Right kidney (tissue), 1 donor: ENCODE measurements at regions not wholly inside any gene's neighbourhood (a gene's known extent, or its start where the extent isn't known, plus 50 kb on each side); places are given as distances from the start of the nearest gene placed in this dataset.
A peak's percentile ranks its signal among the peaks of the same experiment; 100 is the strongest.

Source experiments
- DNase-seq: peaks from one replicate; pipeline ENCODE4 v3.0.0-alpha.2; 2016

DNA sequence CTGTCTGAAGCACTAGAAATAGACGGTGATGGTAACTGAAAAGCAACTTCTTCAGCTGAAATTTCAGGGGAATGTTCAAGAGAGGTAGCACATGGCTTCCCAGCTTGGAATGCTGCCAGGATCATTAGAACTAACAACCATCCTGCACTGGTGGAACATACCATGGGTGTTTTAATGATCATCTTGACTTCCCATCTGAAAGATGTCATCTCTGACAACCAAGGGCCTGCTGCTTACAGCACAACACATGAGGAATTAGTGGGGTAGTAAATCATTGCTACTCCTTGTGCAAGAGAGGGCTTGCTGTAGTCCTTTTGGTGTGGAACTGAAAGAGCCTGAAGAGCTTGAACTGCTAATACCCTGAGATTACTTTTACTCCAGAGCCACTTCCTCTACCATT lies 853.7 kb downstream of the MCTP2 start:
- peak; percentile 22 for DNase-seq

DNA sequence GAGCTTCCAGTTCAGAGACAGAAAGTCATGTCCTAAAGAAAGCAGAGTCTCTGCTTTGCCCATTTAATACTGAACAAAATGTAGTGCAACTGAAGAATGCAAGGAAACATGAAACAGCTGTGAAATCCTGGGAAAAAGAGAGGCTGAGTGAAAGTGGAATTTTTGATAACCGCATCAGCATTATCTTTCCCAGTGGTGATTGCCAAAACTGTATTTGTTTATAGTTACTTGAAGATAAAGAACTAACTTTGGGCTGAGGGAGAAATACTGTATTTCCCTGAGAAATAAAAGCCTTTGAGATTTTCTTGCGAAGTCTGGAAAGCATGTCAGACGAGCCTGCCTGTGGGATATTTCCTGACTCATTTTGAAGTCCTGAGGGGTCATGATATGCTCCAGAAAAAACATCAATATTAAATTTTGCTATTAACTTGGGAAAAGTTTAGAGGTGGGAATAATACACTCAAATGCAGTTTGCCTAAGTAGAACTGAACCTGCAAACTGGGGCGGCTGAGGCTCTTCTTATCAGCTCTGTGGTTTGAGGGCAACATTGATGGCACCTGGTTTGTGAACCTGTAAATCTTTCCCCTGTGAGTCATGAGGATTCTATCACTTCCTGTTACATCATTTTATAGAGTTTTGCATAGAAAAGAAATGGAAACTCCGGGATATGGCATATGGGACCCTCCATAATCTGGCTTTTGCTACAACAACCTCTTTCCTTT lies 855.3 kb downstream of the MCTP2 start:
- DNase-seq: peak; percentile 9

DNA sequence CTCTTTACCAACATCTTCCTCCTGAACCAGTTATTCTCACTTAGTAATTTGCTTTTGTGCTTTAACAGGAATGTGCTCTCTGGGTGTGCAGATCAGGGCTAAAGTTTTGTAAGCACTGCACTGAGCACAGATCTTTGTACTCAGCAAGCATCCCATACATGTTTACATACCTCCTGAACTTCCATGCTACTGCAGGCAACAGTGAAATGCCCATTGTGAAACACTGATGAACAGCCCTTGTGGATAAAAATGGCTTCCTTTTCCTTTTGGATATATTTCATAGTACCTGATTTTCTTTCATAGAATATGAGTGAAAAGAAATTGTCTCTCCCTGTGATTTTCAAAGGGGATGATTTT lies 855.9 kb downstream of the MCTP2 start:
- DNase-seq: no peak

DNA sequence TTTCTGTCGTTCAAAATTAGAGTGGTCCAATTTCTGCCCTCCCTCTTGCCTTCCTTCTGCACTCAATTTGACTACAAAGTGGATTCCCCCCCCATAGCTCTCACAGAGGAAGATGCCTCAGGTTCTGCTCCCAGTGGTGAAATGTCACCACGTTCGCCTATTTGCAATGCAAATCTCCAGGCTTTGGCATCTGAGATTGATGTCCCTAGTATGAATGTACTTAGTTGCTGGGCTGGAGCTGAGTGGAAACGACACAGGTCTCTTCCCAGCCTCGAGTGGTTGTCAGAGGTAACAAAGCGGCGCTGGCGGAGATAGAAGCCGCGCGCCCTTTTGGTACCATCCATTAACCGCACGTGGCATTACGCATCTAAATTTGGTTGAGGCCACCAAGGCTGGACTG lies 860.1 kb downstream of the MCTP2 start:
- DNase-seq: no peak

- DNase-seq: no peak
Measured at GRCh38 chr15:95095250-95095649, 863.9 kb downstream of the MCTP2 start.

DNA sequence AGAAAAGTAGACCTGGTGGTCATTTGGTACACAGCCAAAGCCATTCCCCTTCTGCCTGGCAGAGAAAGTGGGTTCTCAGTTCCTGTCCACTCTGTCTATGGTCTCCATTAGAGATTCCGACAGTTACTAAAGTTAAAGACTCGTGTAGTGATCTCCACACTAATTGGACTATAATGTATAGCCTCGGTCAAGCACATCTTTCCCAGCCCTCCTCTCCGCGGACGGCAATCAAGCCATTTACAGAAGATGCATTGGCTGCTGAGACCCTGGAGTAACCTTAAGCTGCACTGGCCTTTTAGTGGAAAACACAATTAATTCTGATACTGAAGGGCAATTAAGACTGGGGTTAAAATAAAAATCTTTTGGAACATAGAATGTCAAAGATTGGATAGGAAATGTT lies 865.3 kb downstream of the MCTP2 start:
- DNase-seq: no peak

- DNase-seq: no peak
Measured at GRCh38 chr15:95097361-95097760, 866.0 kb downstream of the MCTP2 start.

DNA sequence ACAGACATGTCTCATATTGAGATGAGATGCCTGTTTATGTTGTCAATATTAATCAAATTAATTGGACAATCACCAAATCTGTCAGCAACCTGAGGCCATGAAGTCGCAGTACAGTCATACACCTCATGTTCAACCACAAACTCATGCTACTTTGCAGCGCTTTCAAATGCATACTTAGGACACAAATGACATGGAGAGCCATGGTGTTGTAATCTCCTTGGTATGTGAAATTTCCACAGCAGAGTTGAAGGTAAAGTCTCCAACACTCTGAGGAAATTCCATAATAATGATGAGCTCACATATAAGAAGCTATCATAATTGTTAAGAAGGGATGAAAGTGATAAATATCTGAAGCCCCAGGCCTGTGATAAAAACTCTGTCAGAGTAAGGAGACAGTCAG lies 873.9 kb downstream of the MCTP2 start:
- DNase-seq: no peak

DNA sequence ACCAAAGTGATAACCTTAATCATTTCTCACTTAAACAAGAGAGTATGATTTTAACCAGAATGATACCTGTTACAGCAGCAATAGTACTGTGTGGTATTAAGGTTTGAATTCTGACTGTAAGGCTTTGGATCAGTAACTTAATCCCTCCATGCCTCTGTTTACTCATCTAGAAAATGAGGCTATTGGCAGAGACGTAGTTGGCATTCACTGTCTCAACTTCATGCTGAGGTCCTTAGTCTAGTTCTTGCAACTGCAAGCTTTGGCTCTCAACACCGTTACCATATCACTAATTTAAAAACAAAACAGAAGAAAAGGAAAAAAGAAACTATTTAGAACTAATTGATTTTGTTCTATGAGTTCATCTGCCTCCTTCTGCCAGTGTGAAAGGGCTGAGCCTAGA lies 875.4 kb downstream of the MCTP2 start:
- DNase-seq: no peak

DNA sequence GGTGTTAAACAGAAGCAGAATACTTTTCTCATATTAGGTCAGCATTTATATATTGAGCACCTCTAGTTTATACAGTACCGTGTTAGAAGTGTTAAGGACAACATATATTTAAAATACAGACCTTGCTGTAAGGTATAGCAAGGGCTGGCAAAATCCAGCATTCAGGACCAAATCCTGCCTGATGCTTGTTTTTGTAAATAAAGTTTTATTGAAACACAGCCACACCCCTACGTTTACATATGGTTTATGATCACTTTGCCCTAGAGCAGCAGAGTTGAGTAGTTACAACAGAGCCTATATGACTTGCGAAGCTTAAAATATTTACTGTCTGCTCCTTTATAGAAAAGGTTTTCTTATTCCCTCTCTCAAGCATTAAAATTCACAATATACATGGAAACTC lies 877.3 kb downstream of the MCTP2 start:
- no peak for DNase-seq

DNA sequence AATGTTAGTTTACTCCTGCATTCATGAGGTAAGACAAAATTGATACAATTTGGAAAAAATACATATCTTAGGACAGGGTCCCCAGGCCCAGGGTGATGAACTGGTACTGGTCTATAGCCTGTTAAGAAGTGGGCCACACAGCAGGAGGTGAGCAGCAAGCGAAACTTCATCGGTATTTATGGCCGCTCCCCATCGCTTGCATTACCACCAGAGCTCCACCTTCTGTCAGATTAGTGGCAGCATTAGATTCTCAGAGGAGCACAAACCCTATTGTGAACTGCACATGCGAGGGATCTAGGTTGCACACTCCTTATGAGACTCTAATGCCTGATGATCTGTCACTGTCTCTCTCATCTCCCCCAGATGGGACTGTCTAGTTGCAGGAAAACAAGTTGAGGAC lies 880.6 kb downstream of the MCTP2 start:
- no peak for DNase-seq

DNA sequence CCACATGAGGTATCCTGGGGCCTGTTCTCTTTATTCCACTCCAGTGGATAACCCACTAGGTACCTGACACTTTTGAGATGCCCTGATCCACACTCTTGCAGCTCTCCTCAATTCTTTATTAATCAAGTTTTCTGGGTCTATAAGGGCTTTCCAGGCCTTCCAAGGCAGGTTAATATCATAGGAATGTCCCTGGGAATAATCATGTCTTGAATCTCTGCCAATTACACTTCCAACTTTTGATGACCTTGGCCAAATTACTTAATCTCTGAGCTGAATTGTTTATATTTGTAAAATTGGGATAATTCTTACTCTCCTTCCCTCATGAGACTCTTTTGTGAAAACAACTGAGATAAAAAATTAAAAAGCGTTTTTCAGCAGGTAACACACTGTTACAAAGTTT lies 881.7 kb downstream of the MCTP2 start:
- DNase-seq: no peak

DNA sequence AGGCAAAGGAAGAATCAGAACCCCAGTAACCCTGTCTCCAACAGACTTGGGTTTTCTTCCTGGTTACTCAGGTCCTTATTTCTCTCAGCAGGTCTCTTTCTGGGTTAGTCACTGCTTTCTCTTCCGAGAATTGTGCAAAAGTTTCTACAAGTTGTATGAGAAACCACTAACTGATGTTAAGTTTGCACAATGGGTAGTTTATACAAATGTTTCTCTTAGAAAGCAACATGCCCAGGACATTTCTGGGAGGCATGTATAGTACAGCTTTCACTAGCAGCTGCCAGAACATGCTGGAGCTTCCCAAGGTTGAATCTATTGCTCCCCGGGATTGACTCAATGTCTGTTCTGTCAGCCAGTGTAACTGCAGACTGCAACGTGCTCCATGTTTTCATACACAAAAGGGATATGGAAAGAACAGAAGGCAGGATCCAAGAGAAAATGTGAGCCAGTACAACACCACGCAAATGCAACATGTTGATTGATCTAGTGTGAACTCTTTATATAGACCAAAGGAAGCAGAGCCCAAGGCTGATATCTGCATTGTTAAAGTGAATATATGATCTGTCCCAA lies 887.8 kb downstream of the MCTP2 start:
- no peak for DNase-seq

- DNase-seq: no peak
Measured at GRCh38 chr15:95120595-95120994, 889.2 kb downstream of the MCTP2 start.

DNA sequence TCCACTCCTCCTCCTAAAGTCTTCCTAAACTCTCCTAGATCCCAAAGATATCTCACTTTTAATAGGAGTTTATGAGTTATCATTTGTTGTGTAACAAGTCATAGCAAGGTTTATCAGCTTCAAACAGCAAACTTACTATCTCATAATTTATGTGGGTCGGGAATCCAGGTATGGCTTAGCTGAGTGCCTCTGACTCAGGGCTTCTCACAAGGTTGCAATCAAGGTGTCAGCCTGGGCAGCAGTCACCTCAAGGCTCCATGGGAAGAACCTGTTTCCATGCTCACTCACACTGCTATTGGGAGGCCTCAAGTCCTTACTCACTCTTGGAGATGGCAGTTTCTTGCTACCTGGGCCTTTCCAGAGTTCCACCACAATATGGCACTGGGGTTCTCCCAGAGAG lies 889.8 kb downstream of the MCTP2 start:
- DNase-seq: no peak

GRCh38 chr15:95125803-95126202 lies 894.4 kb downstream of the MCTP2 start:
- DNase-seq: no peak

GRCh38 chr15:95127356-95127755 lies 896.0 kb downstream of the MCTP2 start:
- no peak for DNase-seq

- peak; percentile 20 for DNase-seq
Measured at GRCh38 chr15:95129574-95129973, 898.2 kb downstream of the MCTP2 start.

- no peak for DNase-seq
Measured at GRCh38 chr15:95131131-95131556, 899.8 kb downstream of the MCTP2 start.

DNA sequence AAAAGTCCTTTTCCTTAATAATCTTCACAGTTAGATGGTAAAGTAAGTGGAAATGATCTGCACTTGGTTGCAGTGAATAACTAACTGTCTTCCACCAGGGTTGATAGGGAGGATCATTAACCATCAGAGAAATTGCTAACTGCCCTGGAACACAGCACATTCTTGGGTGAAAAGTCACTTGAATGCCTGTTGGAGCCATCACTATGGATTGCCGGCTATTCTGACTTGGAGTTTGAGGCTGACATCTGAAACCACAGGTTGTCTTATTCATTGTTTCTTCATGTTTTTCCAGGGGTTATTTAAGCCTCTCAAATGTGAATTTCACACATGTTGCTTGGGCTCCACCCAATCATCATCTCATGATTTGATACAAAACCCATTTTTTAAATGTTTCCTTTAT lies 901.4 kb downstream of the MCTP2 start:
- no peak for DNase-seq

DNA sequence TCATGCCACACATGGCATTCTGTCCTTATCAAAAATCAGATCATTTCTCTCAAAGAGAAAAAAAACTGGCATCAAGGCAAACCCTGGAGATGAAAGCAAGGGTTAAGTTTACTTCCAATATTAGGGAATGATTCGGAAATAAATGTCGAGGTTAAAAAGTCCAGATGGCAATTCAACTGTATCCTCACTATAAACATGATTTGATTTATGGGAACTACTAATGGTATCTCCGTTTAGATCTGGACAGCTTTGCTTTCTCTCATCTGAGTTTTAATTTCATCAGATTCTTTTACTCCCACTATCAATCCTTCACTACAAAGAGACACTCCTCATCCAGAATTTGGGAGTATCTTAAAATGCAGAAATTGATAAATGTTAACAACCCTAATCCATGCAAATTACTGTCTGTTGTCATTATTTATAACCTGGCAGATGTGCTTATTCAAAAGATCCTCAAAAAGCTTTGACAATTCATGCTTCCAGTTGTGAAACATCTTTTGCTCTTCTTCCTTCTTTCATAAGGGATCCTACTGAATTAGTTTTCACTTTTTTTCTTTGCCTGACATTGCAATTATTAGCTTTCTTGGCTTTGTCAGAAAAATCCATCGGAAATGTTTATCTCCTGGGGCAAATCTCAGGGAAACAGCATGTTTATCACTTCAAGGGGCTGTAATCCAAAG lies 903.2 kb downstream of the MCTP2 start:
- DNase-seq: peak; percentile 56

DNA sequence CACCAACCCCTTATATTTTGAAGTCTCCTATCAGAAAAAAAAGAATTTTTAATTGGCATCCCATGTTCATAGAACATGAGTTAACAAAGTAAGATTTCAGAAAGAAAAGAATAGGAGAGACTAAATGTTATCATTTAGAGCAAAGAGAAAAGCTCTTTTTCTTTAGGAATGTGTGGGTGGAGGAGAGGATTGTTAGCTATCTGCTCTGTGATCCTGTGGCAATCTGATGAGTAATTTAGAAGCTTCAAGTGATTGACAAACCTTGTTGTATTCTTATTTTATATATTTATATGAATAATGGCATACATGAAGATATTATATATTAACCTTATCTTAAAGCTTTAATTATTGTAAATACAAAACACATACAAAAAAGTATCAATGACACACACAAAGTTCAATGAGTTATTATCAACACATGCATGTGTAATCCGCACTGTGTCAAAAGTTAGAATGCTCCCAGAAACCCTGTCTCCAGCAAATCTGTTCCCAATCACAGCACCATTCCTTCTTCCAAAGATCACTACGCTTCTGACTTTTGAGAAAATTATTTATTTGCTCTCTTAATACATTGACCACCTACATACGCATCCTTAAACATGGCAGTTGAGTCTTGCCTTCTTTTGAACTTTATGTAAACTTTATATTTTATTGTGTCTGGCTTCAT lies 907.4 kb downstream of the MCTP2 start:
- DNase-seq: no peak

DNA sequence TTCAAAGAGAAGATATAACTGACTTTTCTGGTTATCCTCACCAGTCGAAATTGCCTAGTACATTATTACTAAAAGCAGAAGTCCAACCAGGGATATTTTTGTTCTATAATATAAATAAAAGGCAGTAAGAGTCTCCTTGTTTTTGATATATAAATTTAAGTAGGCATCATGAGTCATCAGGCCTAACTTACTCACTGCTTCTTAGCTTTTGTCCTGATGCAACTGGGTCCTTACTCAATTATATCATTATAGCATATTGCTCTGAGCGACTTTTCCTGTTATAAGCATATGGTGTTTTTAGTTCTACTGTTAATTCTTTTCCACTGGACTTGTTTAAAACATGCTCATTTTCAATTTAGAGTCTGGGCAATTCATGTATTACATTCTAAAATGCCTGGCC lies 910.1 kb downstream of the MCTP2 start:
- DNase-seq: no peak

DNA sequence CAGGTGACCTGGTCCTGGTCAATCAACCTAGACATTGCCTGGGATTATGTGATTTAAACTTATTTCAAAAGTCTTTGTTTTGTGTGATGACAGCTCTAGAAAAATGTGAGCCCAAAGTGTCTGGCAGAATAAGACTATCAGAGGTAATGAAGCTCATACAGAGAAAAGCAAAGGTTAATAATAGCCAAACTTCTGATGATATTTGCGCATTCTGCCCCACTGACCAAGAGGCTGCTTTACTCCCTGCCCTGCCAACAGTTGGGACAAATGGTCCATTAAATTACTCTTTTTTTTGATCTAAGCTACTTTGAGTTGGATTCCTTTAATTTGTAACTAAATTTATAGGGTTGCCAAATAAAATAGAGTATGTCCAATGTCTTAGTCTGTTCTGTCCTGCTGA lies 911.2 kb downstream of the MCTP2 start:
- no peak for DNase-seq
